Astrocyte (in vitro differentiated cells and primary cell): ENCODE measurements at regions not wholly inside any gene's neighbourhood (a gene's known extent, or its start where the extent isn't known, plus 50 kb on each side); places are given as distances from the start of the nearest gene placed in this dataset.

Experiments used
- DNase-seq: peaks from one replicate; pipeline ENCODE4 v3.0.0-alpha.2; 2010; ENCODE audit warnings: low read depth
- FAIRE-seq: peaks from 2 replicates; lab custom pipeline; 2011; peaks lifted over from hg19 to GRCh38; lab: Jason Lieb, UNC
- H2AFZ ChIP-seq: 2 replicates; pipeline ENCODE4 v1.6.0; 2012; ENCODE audit warnings: low read depth, low read length, inconsistent platforms
- H3K27ac ChIP-seq: 2 replicates; pipeline ENCODE4 v1.5.1; 2011; ENCODE audit warnings: low read depth, low read length, inconsistent platforms
- H3K27me3 ChIP-seq: 2 replicates; pipeline ENCODE4 v1.6.0; 2011; ENCODE audit warnings: low read length, inconsistent platforms; ENCODE audit not compliant: insufficient read depth
- H3K36me3 ChIP-seq: 2 replicates; pipeline ENCODE4 v1.5.1; 2011; ENCODE audit warnings: low read length, inconsistent platforms; ENCODE audit not compliant: insufficient read depth
- H3K4me1 ChIP-seq: 2 replicates; pipeline ENCODE4 v1.5.1; 2011; ENCODE audit warnings: low read length, inconsistent platforms; ENCODE audit not compliant: insufficient read depth
- H3K4me2 ChIP-seq: 2 replicates; pipeline ENCODE4 v1.6.0; 2012; ENCODE audit warnings: low read length, inconsistent platforms
- H3K4me3 ChIP-seq: 2 replicates; pipeline ENCODE4 v1.5.1; 2011; ENCODE audit warnings: low read depth, mild to moderate bottlenecking, low read length, inconsistent platforms; ENCODE audit not compliant: insufficient read depth
- H3K79me2 ChIP-seq: 2 replicates; pipeline ENCODE4 v1.6.0; 2012; ENCODE audit warnings: mild to moderate bottlenecking, low read length, inconsistent platforms; ENCODE audit not compliant: insufficient read depth
- H3K9ac ChIP-seq: 2 replicates; pipeline ENCODE4 v1.6.0; 2012; ENCODE audit warnings: mild to moderate bottlenecking, low read length, inconsistent platforms
- H3K9me3 ChIP-seq: 2 replicates; pipeline ENCODE4 v1.5.1; 2012; ENCODE audit warnings: low read depth, mild to moderate bottlenecking, low read length, inconsistent platforms; ENCODE audit not compliant: insufficient read depth
- H4K20me1 ChIP-seq: 2 replicates; pipeline ENCODE4 v1.6.0; 2012; ENCODE audit warnings: low read length, inconsistent platforms; ENCODE audit not compliant: insufficient read depth
- H3K27ac Mint-ChIP-seq: one replicate; pipeline ENCODE4 v1.8.0; 2021; ENCODE audit warnings: mild to moderate bottlenecking, mixed read lengths; ENCODE audit not compliant: unreplicated experiment
- H3K27me3 Mint-ChIP-seq: one replicate; pipeline ENCODE4 v1.8.0; 2021; ENCODE audit warnings: low read depth, mixed read lengths; ENCODE audit not compliant: unreplicated experiment
- H3K36me3 Mint-ChIP-seq: one replicate; pipeline ENCODE4 v1.8.0; 2021; ENCODE audit warnings: low read depth, mixed read lengths; ENCODE audit not compliant: unreplicated experiment
- H3K4me1 Mint-ChIP-seq: one replicate; pipeline ENCODE4 v1.8.0; 2021; ENCODE audit warnings: low read depth, mixed read lengths; ENCODE audit not compliant: unreplicated experiment
- H3K4me3 Mint-ChIP-seq: one replicate; pipeline ENCODE4 v1.8.0; 2021; ENCODE audit warnings: mild to moderate bottlenecking, moderate library complexity, mixed read lengths; ENCODE audit not compliant: unreplicated experiment
- H3K9me3 Mint-ChIP-seq: one replicate; pipeline ENCODE4 v1.8.0; 2021; ENCODE audit warnings: mild to moderate bottlenecking, mixed read lengths; ENCODE audit not compliant: unreplicated experiment
- EZH2 ChIP-seq: IDR thresholded peaks from 2 replicates; pipeline ENCODE4 v1.6.1; 2012; ENCODE audit warnings: mild to moderate bottlenecking, low read length, inconsistent platforms; ENCODE audit not compliant: insufficient read depth
- TF ChIP-seq, protein P1 (sequence below): IDR thresholded peaks from 2 replicates; pipeline ENCODE4 v1.5.1; 2011; ENCODE audit warnings: low read depth, mild to moderate bottlenecking, inconsistent platforms, low read length, moderate library complexity; ENCODE audit not compliant: insufficient read depth

DNA sequence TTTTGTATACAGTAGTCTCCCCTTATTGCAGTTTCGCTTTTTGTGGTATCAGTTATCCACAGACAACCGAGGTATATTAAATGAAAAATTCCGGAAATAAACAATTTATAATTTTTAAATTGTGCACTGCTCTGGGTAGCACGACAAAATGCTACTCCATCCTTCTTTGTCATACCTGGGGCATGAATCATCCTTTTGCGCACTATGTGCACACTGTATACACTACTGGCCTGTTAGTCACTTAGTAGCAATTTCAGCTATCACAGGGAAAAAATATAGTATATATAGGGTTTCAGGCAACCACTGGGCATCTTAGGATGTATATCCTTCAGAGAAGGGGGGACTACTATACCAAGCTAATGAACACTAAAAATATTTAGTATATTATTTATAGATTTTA lies 198.8 kb upstream of the FAT4 start:
- H3K27ac ChIP-seq: no peak overlapping the region
- peak; percentile 76 for DNase-seq
- H3K4me2 ChIP-seq: no peak overlapping the region

DNA sequence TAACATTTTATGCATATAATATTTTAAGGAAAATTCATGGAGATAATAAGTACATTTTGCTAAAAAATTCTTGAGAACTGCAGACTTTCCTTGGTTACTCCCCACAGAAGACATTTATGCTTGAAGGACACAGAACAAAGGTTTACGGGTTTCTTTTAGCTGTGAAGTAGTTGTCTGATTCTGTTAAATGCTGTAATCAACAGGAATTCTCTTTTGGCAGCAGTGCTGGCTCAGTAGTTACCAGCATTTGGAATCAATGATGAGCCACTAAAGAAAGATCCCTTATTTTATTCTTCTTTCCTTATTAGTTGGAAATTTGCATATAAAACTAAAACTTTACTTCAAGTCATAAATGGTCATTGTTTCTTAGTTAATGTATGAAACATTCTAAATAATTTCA lies 199.3 kb upstream of the FAT4 start:
- H3K9me3 Mint-ChIP-seq: no peaks in the 10 kb centered on the region
- Histone ChIP-seq H3K9me3 (no peaks in the 10 kb centered on the region), H3K79me2 (no peaks in the 10 kb centered on the region), H3K36me3 (no peaks in the 10 kb centered on the region), H2AFZ (no peak overlapping the region), H3K4me3 (no peak overlapping the region), H3K27ac (peak overlapping the region; percentile 2), H3K27me3 (no peaks in the 10 kb centered on the region), H3K9ac (no peak overlapping the region), H4K20me1 (no peaks in the 10 kb centered on the region), H3K4me2 (no peak overlapping the region), H3K4me1 (no peaks in the 10 kb centered on the region)
- no peaks in the 10 kb centered on the region for H3K27me3 Mint-ChIP-seq
- TF ChIP-seq, protein P1, sequence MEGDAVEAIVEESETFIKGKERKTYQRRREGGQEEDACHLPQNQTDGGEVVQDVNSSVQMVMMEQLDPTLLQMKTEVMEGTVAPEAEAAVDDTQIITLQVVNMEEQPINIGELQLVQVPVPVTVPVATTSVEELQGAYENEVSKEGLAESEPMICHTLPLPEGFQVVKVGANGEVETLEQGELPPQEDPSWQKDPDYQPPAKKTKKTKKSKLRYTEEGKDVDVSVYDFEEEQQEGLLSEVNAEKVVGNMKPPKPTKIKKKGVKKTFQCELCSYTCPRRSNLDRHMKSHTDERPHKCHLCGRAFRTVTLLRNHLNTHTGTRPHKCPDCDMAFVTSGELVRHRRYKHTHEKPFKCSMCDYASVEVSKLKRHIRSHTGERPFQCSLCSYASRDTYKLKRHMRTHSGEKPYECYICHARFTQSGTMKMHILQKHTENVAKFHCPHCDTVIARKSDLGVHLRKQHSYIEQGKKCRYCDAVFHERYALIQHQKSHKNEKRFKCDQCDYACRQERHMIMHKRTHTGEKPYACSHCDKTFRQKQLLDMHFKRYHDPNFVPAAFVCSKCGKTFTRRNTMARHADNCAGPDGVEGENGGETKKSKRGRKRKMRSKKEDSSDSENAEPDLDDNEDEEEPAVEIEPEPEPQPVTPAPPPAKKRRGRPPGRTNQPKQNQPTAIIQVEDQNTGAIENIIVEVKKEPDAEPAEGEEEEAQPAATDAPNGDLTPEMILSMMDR: no peak
- no peak for TF ChIP-seq EZH2
- H3K27ac Mint-ChIP-seq: no peak overlapping the region
- H3K36me3 Mint-ChIP-seq: no peaks in the 10 kb centered on the region
- H3K4me1 Mint-ChIP-seq: peaks cover 5% of the 10 kb centered on the region
- FAIRE-seq (no peak), DNase-seq (peak; percentile 58)
- H3K4me3 Mint-ChIP-seq: no peak overlapping the region

More for the DNA sequence above, 198.8 kb upstream of the FAT4 start:
- no peak overlapping the region for H2AFZ ChIP-seq
- H3K9me3 ChIP-seq: no peaks in the 10 kb centered on the region
- no peaks in the 10 kb centered on the region for H4K20me1 ChIP-seq
- no peak overlapping the region for H3K4me3 ChIP-seq
- no peaks in the 10 kb centered on the region for H3K27me3 Mint-ChIP-seq
- FAIRE-seq: no peak
- TF ChIP-seq EZH2: no peak
- TF ChIP-seq, protein P1: no peak
- no peaks in the 10 kb centered on the region for H3K4me1 ChIP-seq
- no peaks in the 10 kb centered on the region for H3K9me3 Mint-ChIP-seq
- H3K9ac ChIP-seq: no peak overlapping the region
- no peak overlapping the region for H3K4me3 Mint-ChIP-seq
- H3K4me1 Mint-ChIP-seq: peaks cover 5% of the 10 kb centered on the region
- H3K79me2 ChIP-seq: no peaks in the 10 kb centered on the region
- H3K36me3 Mint-ChIP-seq: no peaks in the 10 kb centered on the region
- no peaks in the 10 kb centered on the region for H3K36me3 ChIP-seq
- no peaks in the 10 kb centered on the region for H3K27me3 ChIP-seq
- no peak overlapping the region for H3K27ac Mint-ChIP-seq

DNA sequence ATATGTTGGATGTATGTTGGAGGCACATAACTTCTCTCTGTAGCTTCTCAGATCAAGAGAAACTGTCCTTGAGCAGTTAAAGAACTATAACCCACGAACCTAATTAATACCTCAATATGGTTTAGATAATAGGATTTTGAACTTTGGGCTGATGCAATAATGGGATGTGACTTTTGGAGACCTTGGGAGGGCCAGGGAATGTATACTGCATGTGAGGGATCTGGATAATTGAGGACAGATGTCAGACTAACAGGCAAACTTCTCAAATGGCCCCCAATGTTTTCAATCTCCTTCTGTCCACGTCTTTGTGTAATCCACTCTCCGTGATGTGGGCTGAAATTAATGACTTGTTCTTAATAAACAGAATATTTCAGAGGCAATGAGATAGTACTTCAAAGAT lies 202.2 kb upstream of the FAT4 start:
- no peak for TF ChIP-seq EZH2
- TF ChIP-seq, protein P1: no peak
- Histone ChIP-seq H3K4me1 (no peaks in the 10 kb centered on the region), H3K9ac (no peak overlapping the region), H3K9me3 (no peaks in the 10 kb centered on the region), H3K4me2 (no peak overlapping the region), H2AFZ (no peak overlapping the region), H3K27me3 (no peaks in the 10 kb centered on the region), H4K20me1 (no peaks in the 10 kb centered on the region), H3K27ac (no peak overlapping the region), H3K79me2 (no peaks in the 10 kb centered on the region), H3K36me3 (no peaks in the 10 kb centered on the region), H3K4me3 (no peak overlapping the region)
- Mint-ChIP-seq H3K4me1 (peaks cover 5% of the 10 kb centered on the region), H3K36me3 (no peaks in the 10 kb centered on the region), H3K27me3 (no peaks in the 10 kb centered on the region), H3K4me3 (no peak overlapping the region), H3K27ac (no peak overlapping the region), H3K9me3 (no peaks in the 10 kb centered on the region)
- DNase-seq (no peak), FAIRE-seq (no peak)
